ENCODE measurements at regions not wholly inside any gene's neighbourhood (a gene's known extent, or its start where the extent isn't known, plus 50 kb on each side); places are given as distances from the start of the nearest gene placed in this dataset.

DNA sequence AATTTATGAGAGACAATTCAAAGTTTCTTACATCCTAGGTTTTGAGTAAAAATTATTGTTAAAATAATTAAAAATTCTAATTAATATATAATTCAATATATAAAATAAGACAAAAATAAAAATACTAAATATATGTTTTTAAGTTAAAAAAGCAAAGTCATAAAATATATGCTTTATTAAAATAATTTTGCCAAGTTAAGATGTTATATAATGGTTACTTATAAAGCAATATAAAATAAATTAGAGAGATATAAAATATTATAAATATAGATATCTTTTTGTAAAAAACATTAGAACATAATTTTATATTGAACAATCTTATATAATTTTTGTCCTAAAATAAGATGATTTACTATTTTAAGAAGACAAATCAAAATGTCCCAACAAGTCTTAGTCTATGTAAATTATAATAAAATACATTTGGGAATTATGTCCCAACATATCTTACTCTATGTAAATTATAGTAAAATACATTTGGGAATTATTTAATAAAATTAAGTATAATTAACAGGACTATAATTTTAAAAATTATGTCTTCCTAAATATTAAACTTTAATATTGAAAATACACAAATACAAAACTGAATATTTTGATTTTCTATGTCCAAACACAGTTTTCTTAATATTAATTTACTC is 67.7 kb upstream of the TOP3B start:
- TF ChIP-seq POLR2A (IDR thresholded peaks at IDR 0.05) (no peak), EP300 (IDR thresholded peaks at IDR 0.05; ENCODE audit: low read depth) (no peak)
- TF ChIP-seq, protein P1, sequence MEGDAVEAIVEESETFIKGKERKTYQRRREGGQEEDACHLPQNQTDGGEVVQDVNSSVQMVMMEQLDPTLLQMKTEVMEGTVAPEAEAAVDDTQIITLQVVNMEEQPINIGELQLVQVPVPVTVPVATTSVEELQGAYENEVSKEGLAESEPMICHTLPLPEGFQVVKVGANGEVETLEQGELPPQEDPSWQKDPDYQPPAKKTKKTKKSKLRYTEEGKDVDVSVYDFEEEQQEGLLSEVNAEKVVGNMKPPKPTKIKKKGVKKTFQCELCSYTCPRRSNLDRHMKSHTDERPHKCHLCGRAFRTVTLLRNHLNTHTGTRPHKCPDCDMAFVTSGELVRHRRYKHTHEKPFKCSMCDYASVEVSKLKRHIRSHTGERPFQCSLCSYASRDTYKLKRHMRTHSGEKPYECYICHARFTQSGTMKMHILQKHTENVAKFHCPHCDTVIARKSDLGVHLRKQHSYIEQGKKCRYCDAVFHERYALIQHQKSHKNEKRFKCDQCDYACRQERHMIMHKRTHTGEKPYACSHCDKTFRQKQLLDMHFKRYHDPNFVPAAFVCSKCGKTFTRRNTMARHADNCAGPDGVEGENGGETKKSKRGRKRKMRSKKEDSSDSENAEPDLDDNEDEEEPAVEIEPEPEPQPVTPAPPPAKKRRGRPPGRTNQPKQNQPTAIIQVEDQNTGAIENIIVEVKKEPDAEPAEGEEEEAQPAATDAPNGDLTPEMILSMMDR (IDR thresholded peaks at IDR 0.05): no peak
